Ishikawa (cell line): ENCODE measurements at regions not wholly inside any gene's neighbourhood (a gene's known extent, or its start where the extent isn't known, plus 50 kb on each side); places are given as distances from the start of the nearest gene placed in this dataset.

ENCODE experiments used
- CEBPB ChIP-seq: IDR thresholded peaks from 2 replicates; pipeline ENCODE4 v1.6.1; 2012
- CREB1 ChIP-seq: IDR thresholded peaks from 2 replicates; pipeline ENCODE4 v1.6.1; 2012; ENCODE audit warnings: low read depth
- EGR1 ChIP-seq: IDR thresholded peaks from 2 replicates; pipeline ENCODE4 v1.6.1; 2012
- EP300 ChIP-seq: IDR thresholded peaks from 2 replicates; pipeline ENCODE4 v1.6.1; 2012; ENCODE audit warnings: borderline replicate concordance
- FOXM1 ChIP-seq: IDR thresholded peaks from 2 replicates; pipeline ENCODE4 v1.6.1; 2012; ENCODE audit warnings: low read depth, borderline replicate concordance
- NFIC ChIP-seq: IDR thresholded peaks from 2 replicates; pipeline ENCODE4 v1.6.1; 2012
- RAD21 ChIP-seq: IDR thresholded peaks from 2 replicates; pipeline ENCODE4 v1.6.1; 2012; ENCODE audit warnings: low read depth
- TAF1 ChIP-seq: IDR thresholded peaks from 2 replicates; pipeline ENCODE4 v1.6.1; 2012; ENCODE audit warnings: low read depth, mild to moderate bottlenecking
- TCF12 ChIP-seq: IDR thresholded peaks from 2 replicates; pipeline ENCODE4 v1.6.1; 2012; ENCODE audit warnings: low read depth
- TEAD4 ChIP-seq: IDR thresholded peaks from 2 replicates; pipeline ENCODE4 v1.6.1; 2012
- YY1 ChIP-seq: IDR thresholded peaks from 2 replicates; pipeline ENCODE4 v1.6.1; 2012; ENCODE audit warnings: low read depth
- ZBTB7A ChIP-seq: IDR thresholded peaks from 2 replicates; pipeline ENCODE4 v1.6.1; 2012; ENCODE audit warnings: low read depth
- TF ChIP-seq, protein P1 (sequence below): IDR thresholded peaks from 2 replicates; pipeline ENCODE4 v1.6.1; 2012; ENCODE audit warnings: low read depth, mild to moderate bottlenecking
- TF ChIP-seq, protein P2 (sequence below): IDR thresholded peaks from 2 replicates; pipeline ENCODE4 v1.6.1; 2012
- TF ChIP-seq, protein P3 (sequence below): IDR thresholded peaks from 2 replicates; pipeline ENCODE4 v1.6.1; 2012

DNA sequence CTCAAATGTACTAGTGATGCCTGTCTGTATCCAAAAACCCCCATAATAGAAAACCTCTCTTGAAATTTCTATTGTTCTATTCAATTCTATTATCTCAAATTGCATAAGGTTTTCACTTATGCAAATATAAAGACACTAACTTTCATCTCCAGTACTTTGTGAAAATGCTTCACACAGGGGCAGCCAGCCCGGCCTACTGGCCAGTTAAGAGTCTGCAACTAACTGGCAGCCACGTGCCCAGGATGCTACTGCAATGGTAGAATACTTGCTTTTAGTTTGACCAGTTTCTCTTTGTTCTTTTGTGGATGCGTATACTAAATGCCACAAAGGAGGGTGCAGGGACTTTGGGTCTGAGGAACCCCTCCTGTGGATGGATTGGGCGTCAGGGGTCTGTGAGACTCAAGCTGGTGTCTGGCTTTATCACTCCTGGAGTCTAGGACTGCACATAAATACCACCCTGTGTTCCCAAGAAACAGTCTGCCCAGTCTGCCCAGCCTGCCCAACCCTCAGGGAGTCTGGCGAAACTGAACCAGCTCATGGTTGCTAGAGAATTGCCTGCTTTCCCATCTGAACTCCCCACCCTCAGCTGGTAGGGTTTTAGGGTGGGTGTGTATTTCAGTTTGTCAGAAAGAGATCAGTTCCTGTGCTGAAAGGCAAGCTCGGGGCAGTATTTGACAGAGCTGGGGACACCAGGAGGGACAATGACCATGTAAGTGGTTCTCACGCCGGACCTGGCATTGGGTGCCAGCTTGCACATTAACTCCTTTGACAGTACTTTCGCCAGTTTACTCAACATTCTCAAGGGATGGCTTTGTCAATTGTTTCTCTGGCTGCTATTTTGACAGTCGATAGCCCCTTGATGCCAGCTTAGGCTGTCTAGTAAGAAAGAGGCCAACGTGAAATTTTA lies 558.2 kb upstream of the JAG1 start:
- TF ChIP-seq CEBPB (no peak), CREB1 (no peak), YY1 (no peak), FOXM1 (no peak), EP300 (no peak), NFIC (no peak), RAD21 (no peak), TEAD4 (no peak), EGR1 (no peak), TAF1 (no peak)
- TF ChIP-seq, protein P1, sequence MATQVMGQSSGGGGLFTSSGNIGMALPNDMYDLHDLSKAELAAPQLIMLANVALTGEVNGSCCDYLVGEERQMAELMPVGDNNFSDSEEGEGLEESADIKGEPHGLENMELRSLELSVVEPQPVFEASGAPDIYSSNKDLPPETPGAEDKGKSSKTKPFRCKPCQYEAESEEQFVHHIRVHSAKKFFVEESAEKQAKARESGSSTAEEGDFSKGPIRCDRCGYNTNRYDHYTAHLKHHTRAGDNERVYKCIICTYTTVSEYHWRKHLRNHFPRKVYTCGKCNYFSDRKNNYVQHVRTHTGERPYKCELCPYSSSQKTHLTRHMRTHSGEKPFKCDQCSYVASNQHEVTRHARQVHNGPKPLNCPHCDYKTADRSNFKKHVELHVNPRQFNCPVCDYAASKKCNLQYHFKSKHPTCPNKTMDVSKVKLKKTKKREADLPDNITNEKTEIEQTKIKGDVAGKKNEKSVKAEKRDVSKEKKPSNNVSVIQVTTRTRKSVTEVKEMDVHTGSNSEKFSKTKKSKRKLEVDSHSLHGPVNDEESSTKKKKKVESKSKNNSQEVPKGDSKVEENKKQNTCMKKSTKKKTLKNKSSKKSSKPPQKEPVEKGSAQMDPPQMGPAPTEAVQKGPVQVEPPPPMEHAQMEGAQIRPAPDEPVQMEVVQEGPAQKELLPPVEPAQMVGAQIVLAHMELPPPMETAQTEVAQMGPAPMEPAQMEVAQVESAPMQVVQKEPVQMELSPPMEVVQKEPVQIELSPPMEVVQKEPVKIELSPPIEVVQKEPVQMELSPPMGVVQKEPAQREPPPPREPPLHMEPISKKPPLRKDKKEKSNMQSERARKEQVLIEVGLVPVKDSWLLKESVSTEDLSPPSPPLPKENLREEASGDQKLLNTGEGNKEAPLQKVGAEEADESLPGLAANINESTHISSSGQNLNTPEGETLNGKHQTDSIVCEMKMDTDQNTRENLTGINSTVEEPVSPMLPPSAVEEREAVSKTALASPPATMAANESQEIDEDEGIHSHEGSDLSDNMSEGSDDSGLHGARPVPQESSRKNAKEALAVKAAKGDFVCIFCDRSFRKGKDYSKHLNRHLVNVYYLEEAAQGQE, result no peak
- TF ChIP-seq, protein P2, sequence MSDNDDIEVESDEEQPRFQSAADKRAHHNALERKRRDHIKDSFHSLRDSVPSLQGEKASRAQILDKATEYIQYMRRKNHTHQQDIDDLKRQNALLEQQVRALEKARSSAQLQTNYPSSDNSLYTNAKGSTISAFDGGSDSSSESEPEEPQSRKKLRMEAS, result no peak

DNA sequence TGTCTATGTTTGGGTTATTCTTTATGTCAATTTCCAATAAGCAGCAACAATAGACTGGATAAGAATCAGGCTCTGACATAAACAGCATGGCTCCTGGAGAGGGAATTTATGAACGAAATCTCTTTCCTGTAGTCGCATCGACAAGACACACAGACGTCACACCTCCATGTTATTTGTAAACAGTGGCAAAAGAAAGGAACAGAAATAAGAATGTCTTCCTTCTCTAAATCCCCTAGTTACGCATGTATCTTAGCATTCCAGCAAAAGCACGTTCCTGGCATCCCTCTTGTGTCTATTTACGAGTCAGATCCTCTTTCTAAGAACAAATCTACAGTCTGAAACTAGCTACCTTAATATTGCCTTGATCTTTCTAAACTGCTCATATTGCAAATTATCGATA lies 559.1 kb upstream of the JAG1 start:
- TF ChIP-seq, protein P1, result no peak
- TF ChIP-seq EP300 (no peak), TCF12 (no peak), EGR1 (no peak), ZBTB7A (no peak), TEAD4 (no peak), CEBPB (no peak), NFIC (no peak), TAF1 (no peak), RAD21 (no peak), FOXM1 (no peak), CREB1 (no peak), YY1 (no peak)
- TF ChIP-seq, protein P3, sequence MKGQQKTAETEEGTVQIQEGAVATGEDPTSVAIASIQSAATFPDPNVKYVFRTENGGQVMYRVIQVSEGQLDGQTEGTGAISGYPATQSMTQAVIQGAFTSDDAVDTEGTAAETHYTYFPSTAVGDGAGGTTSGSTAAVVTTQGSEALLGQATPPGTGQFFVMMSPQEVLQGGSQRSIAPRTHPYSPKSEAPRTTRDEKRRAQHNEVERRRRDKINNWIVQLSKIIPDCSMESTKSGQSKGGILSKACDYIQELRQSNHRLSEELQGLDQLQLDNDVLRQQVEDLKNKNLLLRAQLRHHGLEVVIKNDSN, result no peak
- TF ChIP-seq, protein P2, result no peak

DNA sequence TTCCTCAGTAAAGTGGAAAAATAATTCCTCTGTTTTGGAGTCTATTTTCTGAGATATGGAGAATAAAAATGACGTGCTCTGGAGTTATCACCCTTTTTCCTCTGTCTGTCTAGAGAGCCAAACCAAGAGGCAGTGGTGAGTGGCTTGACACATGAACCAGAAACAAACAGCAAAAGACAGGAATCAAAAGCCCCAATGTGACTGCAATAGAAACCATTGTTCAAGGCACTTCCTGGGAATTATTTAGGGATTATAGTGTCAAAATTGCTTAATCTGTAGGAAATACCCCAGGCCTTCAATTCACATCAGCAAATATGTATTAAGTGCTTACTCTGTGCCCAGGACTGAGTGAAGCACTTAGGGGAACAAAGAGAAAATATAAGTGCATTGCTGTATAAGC lies 560.4 kb upstream of the JAG1 start:
- TF ChIP-seq, protein P3, result no peak
- TF ChIP-seq YY1, result no peak
- TF ChIP-seq, protein P1, result no peak
- TF ChIP-seq TCF12, result no peak

DNA sequence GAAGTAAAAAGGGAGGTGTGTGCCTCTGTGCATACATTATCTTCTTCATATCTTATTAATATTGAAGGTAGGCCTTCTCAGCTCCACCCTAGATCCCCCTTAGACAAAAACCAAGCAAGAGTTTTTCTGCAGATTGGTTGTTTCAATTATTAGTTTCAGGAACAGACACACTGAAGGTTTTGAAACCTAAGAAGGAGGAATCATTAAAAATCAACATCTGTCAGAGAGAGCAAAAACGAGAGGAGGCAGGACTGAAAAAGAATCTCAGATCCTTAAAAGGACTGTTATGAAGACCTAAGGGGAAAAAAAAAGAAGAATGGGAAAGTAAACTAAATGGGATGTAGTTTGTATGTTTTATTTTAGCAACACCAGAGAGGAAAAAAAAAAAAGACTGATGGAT lies 560.8 kb upstream of the JAG1 start:
- TF ChIP-seq ZBTB7A, result no peak
- no peak for TF ChIP-seq TAF1
- no peak for TF ChIP-seq RAD21

DNA sequence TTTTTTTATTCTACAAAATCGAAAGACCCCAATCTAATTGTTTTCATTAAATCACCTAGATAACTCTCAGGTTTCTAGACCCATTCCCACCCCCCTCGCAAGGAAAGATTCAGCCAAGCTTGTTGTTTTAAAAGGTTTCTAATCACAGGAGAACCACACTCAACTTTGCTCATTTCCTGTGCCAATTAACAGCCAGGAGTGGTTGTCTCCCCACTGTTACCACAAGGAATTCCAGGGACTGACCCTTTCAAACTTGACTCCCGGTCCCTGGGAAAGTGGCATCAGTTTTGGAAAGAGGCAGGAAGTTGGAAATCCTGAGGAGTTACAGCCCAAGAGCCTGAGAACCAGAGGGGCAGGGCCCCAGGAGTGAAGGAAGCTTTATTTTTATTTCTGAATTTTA lies 561.3 kb upstream of the JAG1 start:
- no peak for TF ChIP-seq ZBTB7A
